HepG2 (cell line): ENCODE measurements at regions not wholly inside any gene's neighbourhood (a gene's known extent, or its start where the extent isn't known, plus 50 kb on each side); places are given as distances from the start of the nearest gene placed in this dataset.

ENCODE experiments used
- ESRRA ChIP-seq: sonication (generic); formaldehyde crosslinking; IDR thresholded peaks from 2 replicates; pipeline ENCODE4 v1.5.1; 2020; ENCODE audit warnings: mild to moderate bottlenecking, low read depth, missing genetic modification reagents
- FOXA3 ChIP-seq: IDR thresholded peaks from 2 replicates; pipeline ENCODE4 v1.6.1; 2016; ENCODE audit warnings: missing genetic modification reagents, missing compliant biosample characterization
- FOXC1 ChIP-seq: sonication (generic); formaldehyde crosslinking; IDR thresholded peaks from 2 replicates; pipeline ENCODE4 v1.8.0; 2022; ENCODE audit warnings: mild to moderate bottlenecking, missing genetic modification reagents, borderline replicate concordance
- HES4 ChIP-seq: sonication (generic); formaldehyde crosslinking; IDR thresholded peaks from 2 replicates; pipeline ENCODE4 v1.9.0; 2021; ENCODE audit warnings: mild to moderate bottlenecking, missing genetic modification reagents, borderline replicate concordance
- JARID2 ChIP-seq: sonication (generic); formaldehyde crosslinking; IDR thresholded peaks from 2 replicates; pipeline ENCODE4 v1.8.1; 2023; ENCODE audit warnings: missing genetic modification reagents, inconsistent platforms; ENCODE audit not compliant: insufficient replicate concordance
- KAT8 ChIP-seq: IDR thresholded peaks from 2 replicates; pipeline ENCODE4 v1.6.1; 2016; ENCODE audit warnings: missing genetic modification reagents, missing compliant biosample characterization
- REXO4 ChIP-seq: sonication (generic); formaldehyde crosslinking; IDR thresholded peaks from 2 replicates; pipeline ENCODE4 v1.8.0; 2022; ENCODE audit warnings: missing genetic modification reagents, mild to moderate bottlenecking, borderline replicate concordance
- U2AF2 ChIP-seq: fragments of 200-400 bp; formaldehyde crosslinking; IDR thresholded peaks from 2 replicates; pipeline ENCODE4 v1.6.1; 2017; ENCODE audit warnings: low read depth, mild to moderate bottlenecking, low read length
- ZBTB38 ChIP-seq: sonication (generic); formaldehyde crosslinking; IDR thresholded peaks from 2 replicates; pipeline ENCODE4 v1.5.1; 2020; ENCODE audit warnings: mild to moderate bottlenecking, missing genetic modification reagents
- ZNF142 ChIP-seq: sonication (generic); formaldehyde crosslinking; IDR thresholded peaks from 2 replicates; pipeline ENCODE4 v1.4.0; 2020; ENCODE audit warnings: missing genetic modification reagents
- ZNF234 ChIP-seq: sonication (generic); formaldehyde crosslinking; conservative IDR thresholded peaks from 2 replicates; pipeline ENCODE4 v1.5.1; 2020; ENCODE audit warnings: mild to moderate bottlenecking, missing genetic modification reagents
- ZNF558 ChIP-seq: sonication (generic); formaldehyde crosslinking; IDR thresholded peaks from 2 replicates; pipeline ENCODE4 v1.9.0; 2022; ENCODE audit warnings: mild to moderate bottlenecking, missing genetic modification reagents, borderline replicate concordance
- ZNF615 ChIP-seq: sonication (generic); formaldehyde crosslinking; IDR thresholded peaks from 2 replicates; pipeline ENCODE4 v1.5.0; 2020; ENCODE audit warnings: mild to moderate bottlenecking, missing genetic modification reagents, borderline replicate concordance
- ZNF616 ChIP-seq: sonication (generic); formaldehyde crosslinking; IDR thresholded peaks from 2 replicates; pipeline ENCODE4 v1.5.0; 2020; ENCODE audit warnings: low read depth, mild to moderate bottlenecking, missing genetic modification reagents
- ZNF788 ChIP-seq: sonication (generic); formaldehyde crosslinking; IDR thresholded peaks from 2 replicates; pipeline ENCODE4 v1.5.0; 2020; ENCODE audit warnings: mild to moderate bottlenecking, missing genetic modification reagents, borderline replicate concordance
- ZNF878 ChIP-seq: sonication (generic); formaldehyde crosslinking; IDR thresholded peaks from 2 replicates; pipeline ENCODE4 v1.8.1; 2023; ENCODE audit warnings: mild to moderate bottlenecking, missing genetic modification reagents, moderate library complexity
- TF ChIP-seq, protein P1 (sequence below): sonication (generic); formaldehyde crosslinking; IDR thresholded peaks from 2 replicates; pipeline ENCODE4 v1.4.0; 2020; ENCODE audit warnings: missing genetic modification reagents
- TF ChIP-seq, protein P2 (sequence below): sonication (generic); formaldehyde crosslinking; IDR thresholded peaks from 2 replicates; pipeline ENCODE4 v1.8.0; 2022; ENCODE audit warnings: missing genetic modification reagents, low read depth, mild to moderate bottlenecking, borderline replicate concordance
- TF ChIP-seq, protein P3 (sequence below): IDR thresholded peaks from 2 replicates; pipeline ENCODE4 v1.6.1; 2016; ENCODE audit warnings: missing compliant biosample characterization, missing genetic modification reagents, borderline replicate concordance
- TF ChIP-seq, protein P4 (sequence below): sonication (generic); IDR thresholded peaks from 2 replicates; pipeline ENCODE4 v1.6.1; 2016; ENCODE audit warnings: low read depth, borderline replicate concordance

DNA sequence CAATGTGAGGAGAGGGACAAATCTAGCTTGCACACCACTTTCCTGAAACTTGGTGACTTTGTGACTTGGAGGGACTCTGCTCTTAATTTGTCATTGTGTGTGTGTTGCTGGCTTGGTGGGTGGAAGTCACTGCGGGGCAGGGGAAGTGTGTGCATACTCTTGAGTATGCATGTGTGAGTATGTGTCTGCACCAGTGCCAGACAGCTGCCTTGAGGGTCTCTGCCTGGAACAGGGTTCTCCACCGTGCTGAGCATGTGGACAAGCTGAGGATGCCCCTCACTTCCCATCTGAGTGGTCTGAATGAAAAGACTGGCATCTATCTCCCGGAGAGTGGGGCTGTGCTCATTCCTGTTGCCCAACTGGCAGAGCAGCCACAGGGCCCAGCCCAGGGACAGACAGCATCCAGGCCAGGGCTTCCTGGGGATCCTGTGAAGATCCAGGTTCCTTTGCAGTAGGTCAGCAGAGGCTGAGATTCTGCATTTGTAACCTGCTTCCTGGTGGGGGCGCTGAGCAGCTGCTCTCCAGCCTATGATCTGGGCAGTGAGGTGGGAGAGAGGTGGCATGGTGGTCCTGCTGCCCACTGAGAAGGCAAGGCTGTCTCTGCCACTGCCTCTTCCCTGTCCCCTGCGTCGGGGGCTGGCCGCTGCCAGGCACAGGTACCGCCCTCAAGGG, 138.9 kb upstream of the HAAO start (continued):
- TF ChIP-seq ZNF615 (no peak), ZBTB38 (CRISPR knock-in tag) (0 out of 2 replicates have a peak, but pooled peaks have one; percentile 46), ZNF616 (CRISPR knock-in tag) (no peak), REXO4 (CRISPR knock-in tag) (0 out of 2 replicates have a peak, but pooled peaks have one; percentile 32), ESRRA (CRISPR knock-in tag) (no peak), ZNF558 (CRISPR knock-in tag) (no peak), ZNF788 (no peak), ZNF234 (no peak), ZNF142 (CRISPR knock-in tag) (no peak), FOXA3 (CRISPR knock-in tag) (peak; percentile 38; the same call in 1 of the 2 replicates), JARID2 (CRISPR knock-in tag) (no peak), KAT8 (peak; percentile 45; the same call in 1 of the 2 replicates), FOXC1 (CRISPR knock-in tag) (no peak), ZNF878 (no peak), HES4 (CRISPR knock-in tag) (no peak), U2AF2 (no peak)
- TF ChIP-seq, protein P1, sequence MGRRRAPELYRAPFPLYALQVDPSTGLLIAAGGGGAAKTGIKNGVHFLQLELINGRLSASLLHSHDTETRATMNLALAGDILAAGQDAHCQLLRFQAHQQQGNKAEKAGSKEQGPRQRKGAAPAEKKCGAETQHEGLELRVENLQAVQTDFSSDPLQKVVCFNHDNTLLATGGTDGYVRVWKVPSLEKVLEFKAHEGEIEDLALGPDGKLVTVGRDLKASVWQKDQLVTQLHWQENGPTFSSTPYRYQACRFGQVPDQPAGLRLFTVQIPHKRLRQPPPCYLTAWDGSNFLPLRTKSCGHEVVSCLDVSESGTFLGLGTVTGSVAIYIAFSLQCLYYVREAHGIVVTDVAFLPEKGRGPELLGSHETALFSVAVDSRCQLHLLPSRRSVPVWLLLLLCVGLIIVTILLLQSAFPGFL (CRISPR knock-in tag): no peak
- TF ChIP-seq, protein P2, sequence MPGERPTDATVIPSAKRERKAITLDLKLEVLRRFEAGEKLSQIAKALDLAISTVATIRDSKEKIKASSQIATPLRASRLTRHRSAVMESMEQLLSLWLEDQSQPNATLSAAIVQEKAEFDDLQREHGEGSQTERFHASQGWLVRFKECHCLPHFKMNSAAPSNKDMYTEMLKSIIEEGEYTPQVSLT (CRISPR knock-in tag): no peak
- TF ChIP-seq, protein P3, sequence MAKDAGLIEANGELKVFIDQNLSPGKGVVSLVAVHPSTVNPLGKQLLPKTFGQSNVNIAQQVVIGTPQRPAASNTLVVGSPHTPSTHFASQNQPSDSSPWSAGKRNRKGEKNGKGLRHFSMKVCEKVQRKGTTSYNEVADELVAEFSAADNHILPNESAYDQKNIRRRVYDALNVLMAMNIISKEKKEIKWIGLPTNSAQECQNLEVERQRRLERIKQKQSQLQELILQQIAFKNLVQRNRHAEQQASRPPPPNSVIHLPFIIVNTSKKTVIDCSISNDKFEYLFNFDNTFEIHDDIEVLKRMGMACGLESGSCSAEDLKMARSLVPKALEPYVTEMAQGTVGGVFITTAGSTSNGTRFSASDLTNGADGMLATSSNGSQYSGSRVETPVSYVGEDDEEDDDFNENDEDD (CRISPR knock-in tag): peak; percentile 36; the same call in 1 of the 2 replicates
- TF ChIP-seq, protein P4, sequence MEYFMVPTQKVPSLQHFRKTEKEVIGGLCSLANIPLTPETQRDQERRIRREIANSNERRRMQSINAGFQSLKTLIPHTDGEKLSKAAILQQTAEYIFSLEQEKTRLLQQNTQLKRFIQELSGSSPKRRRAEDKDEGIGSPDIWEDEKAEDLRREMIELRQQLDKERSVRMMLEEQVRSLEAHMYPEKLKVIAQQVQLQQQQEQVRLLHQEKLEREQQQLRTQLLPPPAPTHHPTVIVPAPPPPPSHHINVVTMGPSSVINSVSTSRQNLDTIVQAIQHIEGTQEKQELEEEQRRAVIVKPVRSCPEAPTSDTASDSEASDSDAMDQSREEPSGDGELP: peak; percentile 64; the same call in 1 of the 2 replicates
